ENCODE measurements at regions not wholly inside any gene's neighbourhood (a gene's known extent, or its start where the extent isn't known, plus 50 kb on each side); places are given as distances from the start of the nearest gene placed in this dataset.

DNA sequence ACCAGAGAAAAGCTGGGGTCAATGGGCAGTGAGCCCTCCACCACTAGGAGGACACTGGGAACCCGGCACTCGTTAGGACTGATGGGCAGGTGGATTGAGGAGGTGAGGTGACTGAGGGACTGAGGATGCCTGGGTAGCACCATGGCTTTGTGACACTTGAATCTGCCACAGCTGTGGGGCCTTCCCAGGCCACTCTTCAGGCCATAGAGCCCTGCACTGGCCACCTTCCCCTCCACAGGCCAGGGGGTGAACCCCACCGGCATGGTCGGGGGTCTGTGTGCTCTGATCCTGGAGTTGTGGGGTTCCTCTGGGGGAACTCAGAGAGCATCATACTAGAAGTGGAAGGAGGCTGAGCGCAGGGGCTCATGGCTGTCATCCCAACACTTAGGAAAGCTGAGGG is 423.5 kb downstream of the ZNF536 start:
- Histone ChIP-seq H3K4me1 (ENCODE audit: low read length) (no peaks in the 10 kb centered on the region), H4K20me1 (ENCODE audit: insufficient read depth, low read depth, low read length) (no peaks in the 10 kb centered on the region), H3K9me2 (replicated peaks; ENCODE audit: insufficient read depth, low read length) (no peaks in the 10 kb centered on the region)

DNA sequence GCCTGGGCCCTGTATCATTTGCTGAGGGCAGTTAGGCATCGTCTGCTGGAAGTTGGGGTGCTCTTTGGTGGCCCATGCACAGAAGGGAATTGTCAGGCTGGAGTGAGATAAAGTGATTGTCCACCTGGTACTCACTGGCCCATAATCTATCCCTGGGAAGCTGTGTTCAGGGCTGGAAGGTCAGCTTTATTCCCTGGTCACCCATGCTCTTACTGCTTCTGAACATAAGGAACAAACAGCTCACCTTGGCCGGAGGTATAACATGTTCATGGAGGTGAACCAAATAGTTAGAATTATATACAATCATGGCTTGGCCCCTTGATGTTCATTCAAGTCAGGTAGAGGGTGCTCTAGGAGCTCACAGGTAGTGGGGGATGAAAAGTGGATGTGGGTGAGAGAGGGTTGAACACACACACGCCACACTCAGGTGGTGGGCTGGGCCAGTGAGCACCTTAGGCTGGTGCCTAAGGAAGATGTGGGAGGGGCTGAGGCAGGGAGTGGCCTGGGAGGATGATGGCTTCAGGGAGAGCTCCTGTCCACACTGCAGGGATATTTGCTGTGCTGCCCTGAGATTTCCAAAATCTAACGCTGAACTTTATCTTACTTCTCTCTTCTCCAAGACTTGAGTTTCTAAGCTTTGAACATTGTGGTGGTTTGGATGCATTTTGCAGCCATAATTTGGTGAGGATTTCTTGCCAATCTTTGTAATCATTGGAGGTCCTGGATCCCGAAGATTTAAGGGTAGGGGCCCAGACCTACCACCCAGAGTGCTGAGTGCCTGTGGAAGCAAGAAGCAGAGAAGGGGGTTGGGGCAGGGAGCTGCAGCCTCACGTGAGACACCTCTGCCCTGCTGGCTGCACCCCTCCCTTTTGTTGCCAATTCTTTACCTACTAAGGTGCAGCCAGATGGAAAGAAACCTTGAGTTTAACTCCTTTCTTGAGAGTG is 420.6 kb downstream of the ZNF536 start:
- H3K4me3 ChIP-seq (ENCODE audit: low read length) = no peak overlapping the region
- DNase-seq = no peak
- H3K4me2 ChIP-seq (ENCODE audit: low read depth, low read length, poor library complexity, severe bottlenecking) = no peak overlapping the region
- no peaks in the 10 kb centered on the region for H3K4me1 ChIP-seq (ENCODE audit: low read length)
- H3K27ac ChIP-seq (ENCODE audit: low read length) = no peak overlapping the region
- H3K79me2 ChIP-seq (ENCODE audit: low read length) = no peaks in the 10 kb centered on the region
- H3K9ac ChIP-seq (ENCODE audit: low read length) = no peak overlapping the region
- no peak overlapping the region for H2AFZ ChIP-seq (ENCODE audit: low read length)
- H3K27me3 ChIP-seq (ENCODE audit: low read length) = no peaks in the 10 kb centered on the region
- H4K20me1 ChIP-seq (ENCODE audit: insufficient read depth, low read depth, low read length) = no peaks in the 10 kb centered on the region
- H3K36me3 ChIP-seq (ENCODE audit: insufficient read depth, low read length) = no peaks in the 10 kb centered on the region
- H3K9me3 ChIP-seq (ENCODE audit: low read length) = no peaks in the 10 kb centered on the region
- H3K9me2 ChIP-seq (replicated peaks; ENCODE audit: insufficient read depth, low read length) = no peaks in the 10 kb centered on the region

More for the DNA sequence above, 423.5 kb downstream of the ZNF536 start:
- no peak overlapping the region for H3K4me3 ChIP-seq (ENCODE audit: low read length)
- no peak overlapping the region for H3K9ac ChIP-seq (ENCODE audit: low read length)
- no peaks in the 10 kb centered on the region for H3K9me3 ChIP-seq (ENCODE audit: low read length)
- H3K27me3 ChIP-seq (ENCODE audit: low read length) = no peaks in the 10 kb centered on the region
- no peak overlapping the region for H3K4me2 ChIP-seq (ENCODE audit: low read depth, low read length, poor library complexity, severe bottlenecking)
- H3K27ac ChIP-seq (ENCODE audit: low read length) = no peak overlapping the region
- no peak overlapping the region for H2AFZ ChIP-seq (ENCODE audit: low read length)
- DNase-seq = no peak
- H3K36me3 ChIP-seq (ENCODE audit: insufficient read depth, low read length) = no peaks in the 10 kb centered on the region
- no peaks in the 10 kb centered on the region for H3K79me2 ChIP-seq (ENCODE audit: low read length)

DNA sequence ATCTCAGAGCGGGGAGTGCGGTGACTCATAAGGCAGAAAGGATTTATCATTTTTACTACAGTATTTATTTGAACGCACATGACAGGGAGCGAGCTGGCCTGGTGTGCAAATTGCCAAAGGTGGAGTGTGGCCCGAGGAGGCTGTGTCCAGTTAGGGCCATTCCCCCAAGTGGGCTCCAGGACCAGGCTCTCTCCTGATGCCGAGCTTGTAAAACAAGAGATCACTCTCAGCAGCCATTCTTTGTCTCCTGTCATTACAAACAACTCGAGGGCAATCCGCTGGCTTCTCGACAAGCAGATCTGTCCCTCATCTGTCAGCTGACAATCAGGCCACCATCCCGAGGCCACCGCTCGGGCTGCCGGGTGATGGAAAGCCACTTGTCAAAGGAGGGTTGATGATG is 418.9 kb downstream of the ZNF536 start:
- Histone ChIP-seq H3K36me3 (ENCODE audit: insufficient read depth, low read length) (no peaks in the 10 kb centered on the region), H2AFZ (ENCODE audit: low read length) (no peak overlapping the region), H3K9me3 (ENCODE audit: low read length) (no peaks in the 10 kb centered on the region), H3K27me3 (ENCODE audit: low read length) (no peaks in the 10 kb centered on the region), H3K4me2 (ENCODE audit: low read depth, low read length, poor library complexity, severe bottlenecking) (no peak overlapping the region), H4K20me1 (ENCODE audit: insufficient read depth, low read depth, low read length) (no peaks in the 10 kb centered on the region), H3K9me2 (replicated peaks; ENCODE audit: insufficient read depth, low read length) (no peaks in the 10 kb centered on the region), H3K4me3 (ENCODE audit: low read length) (no peak overlapping the region), H3K9ac (ENCODE audit: low read length) (no peak overlapping the region), H3K4me1 (ENCODE audit: low read length) (no peaks in the 10 kb centered on the region), H3K27ac (ENCODE audit: low read length) (no peak overlapping the region), H3K79me2 (ENCODE audit: low read length) (no peaks in the 10 kb centered on the region)
- DNase-seq = no peak

DNA sequence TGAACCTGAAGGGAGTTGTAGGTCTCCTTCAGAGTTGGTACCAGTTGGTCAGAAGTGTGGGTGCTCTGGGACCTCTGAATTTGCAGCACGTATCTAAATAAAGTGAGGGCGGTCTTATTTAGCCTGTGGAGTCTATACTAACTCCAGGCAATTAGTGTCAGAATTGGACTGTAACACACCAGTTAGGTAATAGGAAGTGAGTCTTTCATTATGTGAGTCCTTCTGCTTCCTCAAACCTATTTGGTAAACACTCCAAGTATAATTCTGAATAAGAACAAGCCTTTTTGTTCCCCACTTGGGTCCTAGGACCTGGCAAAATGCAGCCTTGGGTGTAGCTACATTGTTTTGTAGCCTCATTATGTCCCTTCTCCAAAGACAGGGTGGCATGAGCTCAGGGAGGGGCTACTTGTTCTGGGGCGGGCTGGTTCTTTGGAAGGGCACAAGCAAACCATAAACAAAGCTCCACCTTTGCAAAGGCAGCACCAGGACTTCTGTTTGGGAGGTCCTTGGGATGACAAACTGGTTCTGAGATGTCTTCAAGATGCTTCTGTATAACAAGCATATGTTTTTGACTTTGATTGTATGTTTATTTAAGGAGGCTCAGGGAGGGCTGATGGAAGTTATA is 418.0 kb downstream of the ZNF536 start:
- Histone ChIP-seq H3K4me1 (ENCODE audit: low read length) (no peaks in the 10 kb centered on the region), H3K4me3 (ENCODE audit: low read length) (no peak overlapping the region), H3K79me2 (ENCODE audit: low read length) (no peaks in the 10 kb centered on the region), H2AFZ (ENCODE audit: low read length) (no peak overlapping the region), H3K9ac (ENCODE audit: low read length) (no peak overlapping the region), H3K27me3 (ENCODE audit: low read length) (no peaks in the 10 kb centered on the region), H3K4me2 (ENCODE audit: low read depth, low read length, poor library complexity, severe bottlenecking) (no peak overlapping the region), H3K9me2 (replicated peaks; ENCODE audit: insufficient read depth, low read length) (no peaks in the 10 kb centered on the region), H3K9me3 (ENCODE audit: low read length) (no peaks in the 10 kb centered on the region), H4K20me1 (ENCODE audit: insufficient read depth, low read depth, low read length) (no peaks in the 10 kb centered on the region), H3K36me3 (ENCODE audit: insufficient read depth, low read length) (no peaks in the 10 kb centered on the region), H3K27ac (ENCODE audit: low read length) (no peak overlapping the region)
- DNase-seq = no peak

DNA sequence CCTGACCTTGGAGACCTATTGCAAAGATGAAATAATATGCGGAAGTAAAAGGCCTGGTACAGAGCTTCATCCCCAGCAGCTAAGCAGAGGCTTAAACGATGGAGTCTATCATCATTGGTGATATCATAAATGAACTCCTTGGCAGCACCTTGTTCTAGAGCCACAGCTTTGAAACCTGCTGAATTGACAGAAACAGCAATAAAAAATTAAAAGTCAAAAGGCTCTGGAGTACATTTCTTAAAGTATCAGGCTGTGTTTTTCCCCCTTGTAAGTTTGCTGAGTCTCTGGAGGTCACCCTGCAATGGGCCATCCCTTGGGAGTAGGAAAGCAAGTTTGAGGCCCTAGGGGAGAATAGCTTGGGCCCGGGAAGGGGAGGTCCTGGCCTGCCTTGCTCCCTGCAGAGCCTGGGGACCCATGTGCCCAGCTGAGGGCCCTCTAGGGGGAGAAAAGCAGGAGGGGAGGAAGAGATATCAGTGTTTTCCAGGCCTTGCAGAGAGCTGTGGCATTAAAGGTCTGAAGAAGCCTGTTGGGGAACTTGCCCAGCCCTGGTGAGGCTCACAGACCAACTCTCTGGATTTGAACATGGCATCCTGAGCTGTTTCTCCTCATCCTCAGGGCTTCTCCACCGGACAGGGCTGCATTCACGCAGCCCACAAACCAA is 416.1 kb downstream of the ZNF536 start:
- Histone ChIP-seq H3K36me3 (ENCODE audit: insufficient read depth, low read length) (no peaks in the 10 kb centered on the region), H3K4me1 (ENCODE audit: low read length) (no peaks in the 10 kb centered on the region), H3K27ac (ENCODE audit: low read length) (no peak overlapping the region), H3K9me2 (replicated peaks; ENCODE audit: insufficient read depth, low read length) (no peaks in the 10 kb centered on the region), H3K79me2 (ENCODE audit: low read length) (no peaks in the 10 kb centered on the region), H3K4me2 (ENCODE audit: low read depth, low read length, poor library complexity, severe bottlenecking) (no peak overlapping the region), H3K4me3 (ENCODE audit: low read length) (no peak overlapping the region), H3K9me3 (ENCODE audit: low read length) (no peaks in the 10 kb centered on the region), H3K9ac (ENCODE audit: low read length) (no peak overlapping the region), H4K20me1 (ENCODE audit: insufficient read depth, low read depth, low read length) (no peaks in the 10 kb centered on the region), H2AFZ (ENCODE audit: low read length) (no peak overlapping the region), H3K27me3 (ENCODE audit: low read length) (no peaks in the 10 kb centered on the region)
- no peak for DNase-seq

DNA sequence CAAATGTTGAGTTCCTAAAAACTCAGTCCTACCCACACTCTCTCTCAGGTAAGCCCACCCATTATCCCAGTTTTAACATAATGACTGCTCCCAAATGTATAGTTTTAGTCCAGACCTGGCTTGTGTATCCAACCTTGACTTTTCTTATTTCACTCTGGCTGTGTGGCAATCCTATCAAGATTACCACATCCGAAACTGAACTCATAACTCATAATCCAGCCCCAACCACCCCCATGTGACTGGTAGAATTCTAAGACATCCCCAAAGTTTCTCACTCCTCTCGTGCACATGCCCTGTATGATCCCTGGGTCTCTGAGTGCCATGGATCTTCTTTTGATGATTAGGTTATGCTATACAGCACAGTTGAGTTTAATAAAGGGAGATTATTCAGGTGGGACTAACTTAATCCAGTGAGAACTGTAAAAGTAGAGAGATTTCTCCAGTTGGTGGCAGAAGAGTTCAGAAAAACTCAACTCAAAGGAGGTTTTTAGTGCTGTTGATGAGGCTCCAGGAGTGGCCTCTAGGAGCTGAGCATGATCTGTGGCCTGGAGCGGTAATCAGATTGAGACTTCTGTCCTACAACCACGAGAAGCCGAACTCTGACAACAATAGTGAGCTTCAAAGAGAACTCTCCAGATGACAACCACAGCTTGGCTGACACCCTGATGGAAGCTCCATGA is 413.4 kb downstream of the ZNF536 start:
- Histone ChIP-seq H3K27ac (ENCODE audit: low read length) (no peak overlapping the region), H4K20me1 (ENCODE audit: insufficient read depth, low read depth, low read length) (no peaks in the 10 kb centered on the region), H3K9me3 (ENCODE audit: low read length) (no peaks in the 10 kb centered on the region), H2AFZ (ENCODE audit: low read length) (no peak overlapping the region), H3K9me2 (replicated peaks; ENCODE audit: insufficient read depth, low read length) (no peaks in the 10 kb centered on the region), H3K4me3 (ENCODE audit: low read length) (no peak overlapping the region), H3K79me2 (ENCODE audit: low read length) (no peaks in the 10 kb centered on the region), H3K4me1 (ENCODE audit: low read length) (no peaks in the 10 kb centered on the region), H3K9ac (ENCODE audit: low read length) (no peak overlapping the region), H3K36me3 (ENCODE audit: insufficient read depth, low read length) (no peaks in the 10 kb centered on the region), H3K27me3 (ENCODE audit: low read length) (no peaks in the 10 kb centered on the region), H3K4me2 (ENCODE audit: low read depth, low read length, poor library complexity, severe bottlenecking) (no peak overlapping the region)
- peak; percentile 42 for DNase-seq

DNA sequence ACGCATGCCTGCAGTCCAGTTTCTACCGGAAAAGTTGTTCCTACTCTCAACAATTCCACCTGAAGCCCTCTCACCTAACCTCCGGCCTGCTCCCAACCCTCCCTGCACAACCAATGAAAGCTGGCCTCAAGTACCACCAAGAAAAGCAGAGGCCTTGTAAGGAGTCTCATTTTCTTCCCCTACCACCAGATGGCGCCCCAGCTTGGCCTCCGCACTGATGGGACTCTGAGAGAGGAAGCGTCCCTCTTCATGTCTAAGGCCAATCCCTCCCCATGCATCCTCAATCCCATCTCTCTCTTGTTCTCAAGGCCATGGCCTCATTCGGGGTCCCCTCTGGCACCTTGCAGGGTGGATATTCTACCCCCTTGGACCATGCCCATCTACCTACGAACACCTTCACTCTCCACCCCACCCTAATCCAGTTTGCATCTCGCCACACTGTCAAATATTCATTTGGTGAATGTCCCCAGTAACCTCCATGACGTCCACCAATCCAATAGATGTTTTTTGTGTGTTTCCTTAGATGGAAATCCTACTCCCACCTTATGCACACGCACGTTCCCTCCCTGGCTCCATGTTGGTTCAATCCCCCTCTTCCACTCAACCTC is 412.8 kb downstream of the ZNF536 start:
- H4K20me1 ChIP-seq (ENCODE audit: insufficient read depth, low read depth, low read length) = no peaks in the 10 kb centered on the region
- H3K4me1 ChIP-seq (ENCODE audit: low read length) = no peaks in the 10 kb centered on the region
- H3K36me3 ChIP-seq (ENCODE audit: insufficient read depth, low read length) = no peaks in the 10 kb centered on the region
- no peak overlapping the region for H3K9ac ChIP-seq (ENCODE audit: low read length)
- H3K79me2 ChIP-seq (ENCODE audit: low read length) = no peaks in the 10 kb centered on the region
- H3K27ac ChIP-seq (ENCODE audit: low read length) = no peak overlapping the region
- no peak overlapping the region for H3K4me3 ChIP-seq (ENCODE audit: low read length)
- H3K9me3 ChIP-seq (ENCODE audit: low read length) = no peaks in the 10 kb centered on the region
- H3K27me3 ChIP-seq (ENCODE audit: low read length) = no peaks in the 10 kb centered on the region
- H2AFZ ChIP-seq (ENCODE audit: low read length) = no peak overlapping the region
- peak; percentile 91 for DNase-seq
- no peaks in the 10 kb centered on the region for H3K9me2 ChIP-seq (replicated peaks; ENCODE audit: insufficient read depth, low read length)
- no peak overlapping the region for H3K4me2 ChIP-seq (ENCODE audit: low read depth, low read length, poor library complexity, severe bottlenecking)

Measured in Karpas-422 (cell line).